HG03139 (cell line): ENCODE measurements at regions not wholly inside any gene's neighbourhood (a gene's known extent, or its start where the extent isn't known, plus 50 kb on each side); places are given as distances from the start of the nearest gene placed in this dataset.

ENCODE experiments used
- ATAC-seq: cut with Tn5 transposase; IDR thresholded peaks from one replicate; pipeline ENCODE4 v1.9.1; 2021; ENCODE audit not compliant: unreplicated experiment

DNA sequence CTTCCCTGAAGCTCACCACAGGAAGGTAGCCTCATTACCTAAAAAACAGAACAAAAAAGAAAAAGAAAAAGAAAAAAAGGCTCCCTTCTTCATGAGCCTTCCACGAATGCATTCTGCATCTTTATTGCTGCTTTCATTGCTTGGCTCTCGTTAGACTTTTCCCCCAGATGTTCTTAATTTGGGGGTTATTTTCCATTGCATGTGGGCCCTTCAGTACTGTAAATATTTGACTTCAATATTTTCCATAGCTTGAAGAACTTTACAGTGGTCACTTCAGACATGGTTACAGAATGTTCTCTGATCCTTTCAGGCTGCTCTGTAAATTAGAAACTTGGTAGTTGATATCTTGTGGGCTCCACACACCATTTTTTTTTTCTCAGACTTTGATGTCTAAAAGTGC lies 65.6 kb upstream of the COPS8 start:
- ATAC-seq: no peak

- ATAC-seq: no peak
These were observed 63.2 kb upstream of the COPS8 start for GRCh38 chr2:237022533-237022932.

DNA sequence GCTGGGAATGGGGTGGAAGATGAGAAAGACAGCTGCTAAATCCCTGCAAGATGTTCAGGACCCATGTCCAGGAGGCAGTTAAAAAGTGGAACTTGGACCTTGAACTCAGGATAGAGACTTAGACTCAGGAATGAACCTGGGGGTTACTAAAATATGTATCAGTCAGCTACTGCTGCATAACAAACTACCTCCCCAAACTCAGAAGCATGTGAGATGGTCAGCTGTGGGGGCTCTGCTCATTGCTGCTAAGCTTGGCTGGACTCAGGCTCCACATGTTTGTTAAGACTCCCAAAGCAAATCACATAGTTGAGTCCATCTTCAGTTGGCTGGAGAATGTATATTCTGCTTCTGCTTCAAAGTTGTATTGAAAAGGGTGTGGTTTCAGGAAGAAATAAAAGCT lies 61.4 kb upstream of the COPS8 start:
- no peak for ATAC-seq

DNA sequence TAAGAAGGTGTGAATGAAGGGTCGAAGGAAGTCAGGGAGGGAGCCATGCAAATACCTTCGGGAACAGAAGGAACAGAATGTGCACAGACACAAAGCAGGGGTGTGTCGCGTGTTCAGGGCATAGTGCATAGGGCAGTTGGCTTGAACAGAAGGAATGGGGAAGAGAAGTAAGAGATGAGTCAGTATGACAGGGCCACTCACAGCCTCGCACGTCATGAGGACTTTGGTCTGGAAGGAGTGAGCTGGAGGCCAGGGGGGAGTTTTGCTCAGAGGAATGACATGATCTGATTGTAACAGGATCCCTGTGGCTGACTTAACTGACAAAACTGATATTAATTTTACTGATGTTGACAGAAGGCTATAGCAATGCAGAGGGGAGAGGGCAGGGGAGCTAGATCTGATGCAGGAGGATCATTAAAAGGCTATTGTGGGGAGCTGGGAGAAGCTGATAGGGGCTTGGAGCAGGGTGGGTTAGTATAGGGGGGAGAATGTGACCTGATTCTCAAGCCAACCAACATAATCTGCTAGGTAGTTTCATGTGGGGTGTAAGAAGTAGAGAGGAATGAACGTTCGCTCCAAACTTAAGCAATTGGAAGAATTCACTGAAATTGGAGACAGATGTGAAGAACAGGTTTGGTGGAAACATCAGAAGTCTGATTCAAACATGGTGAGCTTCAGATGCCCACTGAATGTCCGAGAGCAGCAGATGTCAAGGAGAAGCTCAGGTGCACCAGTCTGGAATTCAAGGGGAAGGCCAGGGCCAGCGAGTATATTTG lies 60.4 kb upstream of the COPS8 start:
- ATAC-seq: no peak

DNA sequence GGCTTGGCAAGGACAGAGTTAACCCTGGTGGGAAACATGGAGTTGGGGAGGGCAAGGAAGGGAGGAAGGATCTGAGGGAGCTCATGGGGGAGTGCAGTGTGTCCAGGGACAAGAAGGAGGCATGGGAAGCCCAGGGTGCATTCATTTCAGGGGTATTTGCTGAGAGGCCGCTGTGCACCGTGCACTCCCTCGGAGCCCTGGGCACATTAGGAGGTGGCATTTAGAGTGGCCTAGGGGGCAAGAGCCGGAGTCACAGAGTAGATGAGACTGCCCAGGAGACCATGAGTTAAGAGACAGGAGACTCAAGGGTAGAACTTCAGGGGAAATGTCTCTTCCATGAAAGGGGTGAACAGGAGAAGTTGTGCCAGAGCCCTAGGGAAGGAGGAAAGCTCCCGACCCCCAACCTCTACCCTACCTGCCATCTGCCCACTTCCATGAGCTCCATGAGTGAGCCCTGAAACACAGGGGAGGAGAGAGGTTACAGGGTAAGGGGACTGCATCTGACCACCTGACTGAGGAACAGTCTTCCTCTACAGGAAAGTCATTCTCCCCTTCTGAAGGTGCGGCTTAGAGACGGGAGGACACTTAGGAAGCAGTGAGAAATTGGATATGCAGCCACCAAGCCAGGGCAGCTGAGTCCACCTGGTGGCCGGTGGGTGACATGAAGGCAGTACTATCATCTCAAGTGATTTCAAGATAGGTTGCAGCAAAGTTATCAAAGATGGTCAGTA lies 58.5 kb upstream of the COPS8 start:
- ATAC-seq: no peak

- no peak for ATAC-seq
These were observed 58.0 kb upstream of the COPS8 start for GRCh38 chr2:237027712-237028029.

GRCh38 chr2:237030382-237030781 lies 55.3 kb upstream of the COPS8 start:
- no peak for ATAC-seq

DNA sequence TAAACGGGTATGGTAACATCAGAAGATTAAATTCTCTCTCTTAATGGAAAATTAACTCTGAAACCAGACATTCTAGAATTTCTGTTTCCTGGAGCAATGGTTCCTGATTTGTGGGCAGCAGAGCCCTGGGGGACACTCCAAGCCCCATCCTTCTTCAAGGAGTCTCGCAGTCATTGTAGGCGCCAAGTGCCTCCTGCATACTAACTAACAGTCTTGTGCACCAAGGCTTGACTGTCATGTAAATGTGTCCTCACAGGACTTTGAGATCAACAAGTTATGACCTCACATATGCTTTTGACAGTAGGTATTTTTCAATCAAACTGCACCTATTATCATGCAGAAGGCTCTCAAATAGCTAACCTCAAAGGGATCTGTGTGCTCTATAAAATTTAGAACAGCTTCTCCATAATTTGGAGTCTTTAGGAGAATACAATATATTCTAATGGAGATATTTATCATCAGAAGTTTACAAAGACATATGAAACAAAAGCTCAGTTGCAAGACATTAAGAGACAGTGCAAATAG lies 52.1 kb upstream of the COPS8 start:
- no peak for ATAC-seq

DNA sequence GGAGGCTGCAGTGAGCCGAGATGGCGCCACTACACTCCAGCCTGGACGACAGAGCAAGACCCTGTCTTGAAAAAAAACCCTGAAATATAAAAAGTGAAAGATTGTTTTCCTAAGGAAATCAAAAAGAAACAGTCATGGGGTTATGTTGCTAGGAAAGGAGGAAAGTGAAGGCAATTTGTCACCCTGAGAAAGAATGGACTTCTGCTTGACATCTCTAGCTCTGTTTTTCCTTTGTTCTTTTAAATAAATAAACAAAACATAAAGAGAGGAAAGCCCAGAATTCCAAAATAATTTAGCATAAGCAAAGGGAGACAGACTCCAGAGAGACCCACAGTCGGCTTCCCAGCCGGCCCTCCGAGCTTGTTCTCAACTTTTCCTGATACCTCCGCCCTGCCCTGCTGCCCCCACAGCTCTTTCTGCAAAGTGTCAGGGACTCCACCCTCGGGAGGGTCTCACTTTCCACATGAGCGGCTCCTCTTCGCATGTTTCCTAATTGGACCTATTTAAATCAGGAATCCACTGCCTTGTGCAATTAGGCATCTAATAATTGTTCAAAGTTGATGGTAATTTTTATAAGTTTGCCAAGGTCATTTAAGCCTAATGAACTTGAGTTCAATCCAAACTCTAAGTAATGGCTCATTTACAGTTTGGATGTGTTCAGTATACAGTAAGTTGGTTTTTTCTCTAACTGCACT lies 49.8 kb upstream of the COPS8 start:
- ATAC-seq: no peak
